ENCODE measurements at regions not wholly inside any gene's neighbourhood (a gene's known extent, or its start where the extent isn't known, plus 50 kb on each side); places are given as distances from the start of the nearest gene placed in this dataset.

- no peak for TF ChIP-seq BHLHE40 (IDR thresholded peaks at IDR 0.05; ENCODE audit: low read depth, low read length)
- no peak for TF ChIP-seq CTCF (conservative IDR thresholded peaks at IDR 0.05; ENCODE audit: low read depth, low read length)
- no peak for TF ChIP-seq SMC3 (IDR thresholded peaks at IDR 0.05; ENCODE audit: low read depth, low read length)
- TF ChIP-seq, protein P1, sequence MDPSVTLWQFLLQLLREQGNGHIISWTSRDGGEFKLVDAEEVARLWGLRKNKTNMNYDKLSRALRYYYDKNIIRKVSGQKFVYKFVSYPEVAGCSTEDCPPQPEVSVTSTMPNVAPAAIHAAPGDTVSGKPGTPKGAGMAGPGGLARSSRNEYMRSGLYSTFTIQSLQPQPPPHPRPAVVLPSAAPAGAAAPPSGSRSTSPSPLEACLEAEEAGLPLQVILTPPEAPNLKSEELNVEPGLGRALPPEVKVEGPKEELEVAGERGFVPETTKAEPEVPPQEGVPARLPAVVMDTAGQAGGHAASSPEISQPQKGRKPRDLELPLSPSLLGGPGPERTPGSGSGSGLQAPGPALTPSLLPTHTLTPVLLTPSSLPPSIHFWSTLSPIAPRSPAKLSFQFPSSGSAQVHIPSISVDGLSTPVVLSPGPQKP (IDR thresholded peaks at IDR 0.05; ENCODE audit: borderline replicate concordance, low read depth, low read length), result no peak
- TF ChIP-seq MXI1 (IDR thresholded peaks at IDR 0.05; ENCODE audit: borderline replicate concordance, low read depth, low read length), result no peak
- no peak for TF ChIP-seq POLR2A (IDR thresholded peaks at IDR 0.05; ENCODE audit: low read depth, low read length)
- TF ChIP-seq MAFK (IDR thresholded peaks at IDR 0.05; ENCODE audit: low read depth, low read length), result no peak
- TF ChIP-seq, protein P2, sequence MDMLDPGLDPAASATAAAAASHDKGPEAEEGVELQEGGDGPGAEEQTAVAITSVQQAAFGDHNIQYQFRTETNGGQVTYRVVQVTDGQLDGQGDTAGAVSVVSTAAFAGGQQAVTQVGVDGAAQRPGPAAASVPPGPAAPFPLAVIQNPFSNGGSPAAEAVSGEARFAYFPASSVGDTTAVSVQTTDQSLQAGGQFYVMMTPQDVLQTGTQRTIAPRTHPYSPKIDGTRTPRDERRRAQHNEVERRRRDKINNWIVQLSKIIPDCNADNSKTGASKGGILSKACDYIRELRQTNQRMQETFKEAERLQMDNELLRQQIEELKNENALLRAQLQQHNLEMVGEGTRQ (IDR thresholded peaks at IDR 0.05; ENCODE audit: low read depth, low read length), result no peak
These were observed 194.3 kb upstream of the CLNK start for GRCh38 chr4:10878861-10879260.

Measured in IMR-90 (cell line).